H1 (cell line): ENCODE measurements at regions not wholly inside any gene's neighbourhood (a gene's known extent, or its start where the extent isn't known, plus 50 kb on each side); places are given as distances from the start of the nearest gene placed in this dataset.

ENCODE experiments used
- CEBPB ChIP-seq: IDR thresholded peaks from 2 replicates; pipeline ENCODE4 v1.6.1; 2012; ENCODE audit warnings: low read depth, low read length
- CTBP2 ChIP-seq: IDR thresholded peaks from 2 replicates; pipeline ENCODE4 v1.7.0; 2011; ENCODE audit warnings: borderline replicate concordance, mild to moderate bottlenecking, moderate library complexity, mixed read lengths, low read length; ENCODE audit not compliant: insufficient read depth, insufficient read length
- SP4 ChIP-seq: IDR thresholded peaks from 2 replicates; pipeline ENCODE4 v1.6.1; 2012; ENCODE audit warnings: low read length, inconsistent platforms
- TF ChIP-seq, protein P1 (sequence below): fragments of 300-600 bp; sonication (generic); IDR thresholded peaks from 2 replicates; pipeline ENCODE4 v1.7.1; 2012; ENCODE audit warnings: low read length, moderate library complexity, mild to moderate bottlenecking, inconsistent platforms; ENCODE audit not compliant: insufficient replicate concordance
- TF ChIP-seq, protein P2 (sequence below): IDR thresholded peaks from 2 replicates; pipeline ENCODE4 v1.6.1; 2012; ENCODE audit warnings: inconsistent platforms

DNA sequence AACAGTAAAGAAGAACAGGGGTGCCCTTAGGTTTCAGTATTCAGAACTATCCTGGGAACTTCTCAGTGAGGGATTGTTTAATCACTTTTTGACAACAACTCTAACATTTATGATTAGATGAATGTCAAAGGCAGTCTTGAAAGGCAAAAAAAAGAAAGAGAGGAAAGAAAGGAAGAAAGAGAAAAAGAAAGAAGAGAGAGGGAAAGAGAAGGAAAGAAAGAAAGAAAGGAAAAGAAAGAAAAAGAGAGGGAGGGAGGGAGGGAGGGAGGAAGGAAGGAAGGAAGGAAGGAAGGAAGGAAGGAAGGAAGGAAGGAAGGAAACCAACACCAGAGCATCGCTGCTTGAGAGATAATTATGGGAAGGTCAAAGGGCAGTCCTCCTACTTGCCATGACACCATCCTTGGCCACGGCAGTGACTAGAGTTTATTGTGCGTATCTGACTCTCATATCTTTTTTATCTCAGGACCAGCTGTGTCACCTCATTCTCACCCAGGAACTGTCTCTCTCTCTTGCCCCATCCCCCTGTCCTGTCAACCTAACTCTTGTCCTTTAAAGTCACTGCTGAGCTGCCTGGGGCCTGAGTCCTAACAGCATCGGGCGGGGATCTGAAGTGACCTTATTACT lies 96.8 kb upstream of the ATXN1 start (continued):
- TF ChIP-seq, protein P1, sequence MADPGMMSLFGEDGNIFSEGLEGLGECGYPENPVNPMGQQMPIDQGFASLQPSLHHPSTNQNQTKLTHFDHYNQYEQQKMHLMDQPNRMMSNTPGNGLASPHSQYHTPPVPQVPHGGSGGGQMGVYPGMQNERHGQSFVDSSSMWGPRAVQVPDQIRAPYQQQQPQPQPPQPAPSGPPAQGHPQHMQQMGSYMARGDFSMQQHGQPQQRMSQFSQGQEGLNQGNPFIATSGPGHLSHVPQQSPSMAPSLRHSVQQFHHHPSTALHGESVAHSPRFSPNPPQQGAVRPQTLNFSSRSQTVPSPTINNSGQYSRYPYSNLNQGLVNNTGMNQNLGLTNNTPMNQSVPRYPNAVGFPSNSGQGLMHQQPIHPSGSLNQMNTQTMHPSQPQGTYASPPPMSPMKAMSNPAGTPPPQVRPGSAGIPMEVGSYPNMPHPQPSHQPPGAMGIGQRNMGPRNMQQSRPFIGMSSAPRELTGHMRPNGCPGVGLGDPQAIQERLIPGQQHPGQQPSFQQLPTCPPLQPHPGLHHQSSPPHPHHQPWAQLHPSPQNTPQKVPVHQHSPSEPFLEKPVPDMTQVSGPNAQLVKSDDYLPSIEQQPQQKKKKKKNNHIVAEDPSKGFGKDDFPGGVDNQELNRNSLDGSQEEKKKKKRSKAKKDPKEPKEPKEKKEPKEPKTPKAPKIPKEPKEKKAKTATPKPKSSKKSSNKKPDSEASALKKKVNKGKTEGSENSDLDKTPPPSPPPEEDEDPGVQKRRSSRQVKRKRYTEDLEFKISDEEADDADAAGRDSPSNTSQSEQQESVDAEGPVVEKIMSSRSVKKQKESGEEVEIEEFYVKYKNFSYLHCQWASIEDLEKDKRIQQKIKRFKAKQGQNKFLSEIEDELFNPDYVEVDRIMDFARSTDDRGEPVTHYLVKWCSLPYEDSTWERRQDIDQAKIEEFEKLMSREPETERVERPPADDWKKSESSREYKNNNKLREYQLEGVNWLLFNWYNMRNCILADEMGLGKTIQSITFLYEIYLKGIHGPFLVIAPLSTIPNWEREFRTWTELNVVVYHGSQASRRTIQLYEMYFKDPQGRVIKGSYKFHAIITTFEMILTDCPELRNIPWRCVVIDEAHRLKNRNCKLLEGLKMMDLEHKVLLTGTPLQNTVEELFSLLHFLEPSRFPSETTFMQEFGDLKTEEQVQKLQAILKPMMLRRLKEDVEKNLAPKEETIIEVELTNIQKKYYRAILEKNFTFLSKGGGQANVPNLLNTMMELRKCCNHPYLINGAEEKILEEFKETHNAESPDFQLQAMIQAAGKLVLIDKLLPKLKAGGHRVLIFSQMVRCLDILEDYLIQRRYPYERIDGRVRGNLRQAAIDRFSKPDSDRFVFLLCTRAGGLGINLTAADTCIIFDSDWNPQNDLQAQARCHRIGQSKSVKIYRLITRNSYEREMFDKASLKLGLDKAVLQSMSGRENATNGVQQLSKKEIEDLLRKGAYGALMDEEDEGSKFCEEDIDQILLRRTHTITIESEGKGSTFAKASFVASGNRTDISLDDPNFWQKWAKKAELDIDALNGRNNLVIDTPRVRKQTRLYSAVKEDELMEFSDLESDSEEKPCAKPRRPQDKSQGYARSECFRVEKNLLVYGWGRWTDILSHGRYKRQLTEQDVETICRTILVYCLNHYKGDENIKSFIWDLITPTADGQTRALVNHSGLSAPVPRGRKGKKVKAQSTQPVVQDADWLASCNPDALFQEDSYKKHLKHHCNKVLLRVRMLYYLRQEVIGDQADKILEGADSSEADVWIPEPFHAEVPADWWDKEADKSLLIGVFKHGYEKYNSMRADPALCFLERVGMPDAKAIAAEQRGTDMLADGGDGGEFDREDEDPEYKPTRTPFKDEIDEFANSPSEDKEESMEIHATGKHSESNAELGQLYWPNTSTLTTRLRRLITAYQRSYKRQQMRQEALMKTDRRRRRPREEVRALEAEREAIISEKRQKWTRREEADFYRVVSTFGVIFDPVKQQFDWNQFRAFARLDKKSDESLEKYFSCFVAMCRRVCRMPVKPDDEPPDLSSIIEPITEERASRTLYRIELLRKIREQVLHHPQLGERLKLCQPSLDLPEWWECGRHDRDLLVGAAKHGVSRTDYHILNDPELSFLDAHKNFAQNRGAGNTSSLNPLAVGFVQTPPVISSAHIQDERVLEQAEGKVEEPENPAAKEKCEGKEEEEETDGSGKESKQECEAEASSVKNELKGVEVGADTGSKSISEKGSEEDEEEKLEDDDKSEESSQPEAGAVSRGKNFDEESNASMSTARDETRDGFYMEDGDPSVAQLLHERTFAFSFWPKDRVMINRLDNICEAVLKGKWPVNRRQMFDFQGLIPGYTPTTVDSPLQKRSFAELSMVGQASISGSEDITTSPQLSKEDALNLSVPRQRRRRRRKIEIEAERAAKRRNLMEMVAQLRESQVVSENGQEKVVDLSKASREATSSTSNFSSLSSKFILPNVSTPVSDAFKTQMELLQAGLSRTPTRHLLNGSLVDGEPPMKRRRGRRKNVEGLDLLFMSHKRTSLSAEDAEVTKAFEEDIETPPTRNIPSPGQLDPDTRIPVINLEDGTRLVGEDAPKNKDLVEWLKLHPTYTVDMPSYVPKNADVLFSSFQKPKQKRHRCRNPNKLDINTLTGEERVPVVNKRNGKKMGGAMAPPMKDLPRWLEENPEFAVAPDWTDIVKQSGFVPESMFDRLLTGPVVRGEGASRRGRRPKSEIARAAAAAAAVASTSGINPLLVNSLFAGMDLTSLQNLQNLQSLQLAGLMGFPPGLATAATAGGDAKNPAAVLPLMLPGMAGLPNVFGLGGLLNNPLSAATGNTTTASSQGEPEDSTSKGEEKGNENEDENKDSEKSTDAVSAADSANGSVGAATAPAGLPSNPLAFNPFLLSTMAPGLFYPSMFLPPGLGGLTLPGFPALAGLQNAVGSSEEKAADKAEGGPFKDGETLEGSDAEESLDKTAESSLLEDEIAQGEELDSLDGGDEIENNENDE, result no peak
- TF ChIP-seq, protein P2, sequence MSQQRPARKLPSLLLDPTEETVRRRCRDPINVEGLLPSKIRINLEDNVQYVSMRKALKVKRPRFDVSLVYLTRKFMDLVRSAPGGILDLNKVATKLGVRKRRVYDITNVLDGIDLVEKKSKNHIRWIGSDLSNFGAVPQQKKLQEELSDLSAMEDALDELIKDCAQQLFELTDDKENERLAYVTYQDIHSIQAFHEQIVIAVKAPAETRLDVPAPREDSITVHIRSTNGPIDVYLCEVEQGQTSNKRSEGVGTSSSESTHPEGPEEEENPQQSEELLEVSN, result no peak
- no peak for TF ChIP-seq CTBP2
- TF ChIP-seq CEBPB, result no peak
- TF ChIP-seq SP4, result no peak
- TF ChIP-seq, all 59 proteins: peak for 0
